Peyer's patch (tissue), 4 donors: ENCODE measurements at regions not wholly inside any gene's neighbourhood (a gene's known extent, or its start where the extent isn't known, plus 50 kb on each side); places are given as distances from the start of the nearest gene placed in this dataset.

Source experiments
- DNase-seq, 3 donors: peaks; one replicate each; pipeline ENCODE4 v3.0.0-alpha.2; 2017 to 2019
- H3K27ac ChIP-seq, 4 donors: fragments of 200-600 bp; sonication (generic); one replicate each; pipeline ENCODE4 v1.5.1; 2016 to 2019
- H3K27me3 ChIP-seq, 2 donors: fragments of 200-600 bp; sonication (generic); one replicate each; pipeline ENCODE4 v1.5.1; 2019
- H3K36me3 ChIP-seq, 3 donors: fragments of 200-600 bp; sonication (generic); one replicate each; pipeline ENCODE4 v1.5.1; 2016 to 2019
- H3K4me1 ChIP-seq, 4 donors: fragments of 200-600 bp; sonication (generic); one replicate each; pipeline ENCODE4 v1.5.1; 2016 to 2019
- H3K4me3 ChIP-seq, 4 donors: fragments of 200-600 bp; sonication (generic); 1 replicate in 3 of 4; 2 replicates in 1 of 4; pipeline ENCODE4 v1.5.1; 2016 to 2019; ENCODE audit warnings: mild to moderate bottlenecking in 1 of 4
- H3K9me3 ChIP-seq, 4 donors: fragments of 200-600 bp; sonication (generic); one replicate each; pipeline ENCODE4 v1.5.1; 2016 to 2019; ENCODE audit warnings: mild to moderate bottlenecking in 1 of 4
- POLR2A ChIP-seq, 2 donors: fragments of 450-650 bp; IDR thresholded peaks; one replicate each; pipeline ENCODE4 v1.5.1; 2017; ENCODE audit warnings: antibody characterized with exemption in 2 of 2, mild to moderate bottlenecking in 2 of 2, moderate library complexity in 2 of 2
- TF ChIP-seq, protein P1 (sequence below), 6 experiments: fragments of 450-650 bp in 4 of 6; fragments of 200-600 bp in 2 of 6; sonication (generic) in 1 of 6; IDR thresholded peaks; one replicate each; pipeline ENCODE4 v1.5.1; 2017 to 2019; ENCODE audit warnings: antibody characterized with exemption in 6 of 6, mild to moderate bottlenecking in 3 of 6, moderate library complexity in 1 of 6

GRCh38 chr13:88246239-88246638 lies 575.1 kb downstream of the SLITRK5 start:
- H3K27ac ChIP-seq: no peak overlapping the region
- DNase-seq: no peak
- H3K36me3 ChIP-seq: no peaks in the 10 kb centered on the region
- no peaks in the 10 kb centered on the region for H3K9me3 ChIP-seq
- no peaks in the 10 kb centered on the region for H3K4me1 ChIP-seq
- H3K27me3 ChIP-seq: no peaks in the 10 kb centered on the region
- TF ChIP-seq, protein P1, sequence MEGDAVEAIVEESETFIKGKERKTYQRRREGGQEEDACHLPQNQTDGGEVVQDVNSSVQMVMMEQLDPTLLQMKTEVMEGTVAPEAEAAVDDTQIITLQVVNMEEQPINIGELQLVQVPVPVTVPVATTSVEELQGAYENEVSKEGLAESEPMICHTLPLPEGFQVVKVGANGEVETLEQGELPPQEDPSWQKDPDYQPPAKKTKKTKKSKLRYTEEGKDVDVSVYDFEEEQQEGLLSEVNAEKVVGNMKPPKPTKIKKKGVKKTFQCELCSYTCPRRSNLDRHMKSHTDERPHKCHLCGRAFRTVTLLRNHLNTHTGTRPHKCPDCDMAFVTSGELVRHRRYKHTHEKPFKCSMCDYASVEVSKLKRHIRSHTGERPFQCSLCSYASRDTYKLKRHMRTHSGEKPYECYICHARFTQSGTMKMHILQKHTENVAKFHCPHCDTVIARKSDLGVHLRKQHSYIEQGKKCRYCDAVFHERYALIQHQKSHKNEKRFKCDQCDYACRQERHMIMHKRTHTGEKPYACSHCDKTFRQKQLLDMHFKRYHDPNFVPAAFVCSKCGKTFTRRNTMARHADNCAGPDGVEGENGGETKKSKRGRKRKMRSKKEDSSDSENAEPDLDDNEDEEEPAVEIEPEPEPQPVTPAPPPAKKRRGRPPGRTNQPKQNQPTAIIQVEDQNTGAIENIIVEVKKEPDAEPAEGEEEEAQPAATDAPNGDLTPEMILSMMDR (IDR thresholded peaks at IDR 0.05): no peak
- no peak for TF ChIP-seq POLR2A (IDR thresholded peaks at IDR 0.05)
- H3K4me3 ChIP-seq: no peak overlapping the region

DNA sequence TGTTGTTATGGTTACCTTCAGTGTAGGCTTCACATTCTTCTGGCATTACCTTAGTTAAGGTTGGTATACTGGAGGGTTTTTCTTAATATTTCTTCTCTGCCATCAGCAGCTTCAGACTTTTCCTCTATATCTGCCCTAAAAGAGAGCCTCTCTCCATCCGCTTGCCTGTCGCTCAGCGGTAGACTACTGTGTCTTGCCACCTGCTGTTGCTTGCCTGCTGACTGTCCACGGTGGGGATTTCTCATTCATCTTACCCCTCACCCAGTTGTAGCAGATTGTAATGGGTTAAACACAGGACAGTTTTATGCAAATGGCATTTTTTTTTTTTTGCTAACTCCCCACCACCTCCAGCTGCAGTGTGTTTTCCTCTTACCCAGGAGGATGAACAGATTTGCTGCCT lies 577.2 kb downstream of the SLITRK5 start:
- no peak overlapping the region for H3K27ac ChIP-seq
- no peak for TF ChIP-seq POLR2A (IDR thresholded peaks at IDR 0.05)
- TF ChIP-seq, protein P1 (IDR thresholded peaks at IDR 0.05): no peak
- no peaks in the 10 kb centered on the region for H3K36me3 ChIP-seq
- DNase-seq: no peak
- no peak overlapping the region for H3K4me3 ChIP-seq
- H3K27me3 ChIP-seq: no peaks in the 10 kb centered on the region
- H3K4me1 ChIP-seq: no peaks in the 10 kb centered on the region
- H3K9me3 ChIP-seq: no peaks in the 10 kb centered on the region

GRCh38 chr13:88257706-88258105 lies 586.5 kb downstream of the SLITRK5 start:
- H3K36me3 ChIP-seq: no peaks in the 10 kb centered on the region
- TF ChIP-seq, protein P1 (IDR thresholded peaks at IDR 0.05): no peak
- TF ChIP-seq POLR2A (IDR thresholded peaks at IDR 0.05): no peak
- no peaks in the 10 kb centered on the region for H3K4me1 ChIP-seq
- H3K27ac ChIP-seq: no peak overlapping the region
- DNase-seq: no peak
- no peaks in the 10 kb centered on the region for H3K27me3 ChIP-seq
- no peaks in the 10 kb centered on the region for H3K9me3 ChIP-seq
- H3K4me3 ChIP-seq: no peak overlapping the region

- no peaks in the 10 kb centered on the region for H3K27me3 ChIP-seq
- H3K9me3 ChIP-seq: no peaks in the 10 kb centered on the region
- no peak for DNase-seq
- H3K4me3 ChIP-seq: no peak overlapping the region
- no peaks in the 10 kb centered on the region for H3K36me3 ChIP-seq
- TF ChIP-seq, protein P1 (IDR thresholded peaks at IDR 0.05): no peak
- no peak for TF ChIP-seq POLR2A (IDR thresholded peaks at IDR 0.05)
- H3K4me1 ChIP-seq: no peaks in the 10 kb centered on the region
- no peak overlapping the region for H3K27ac ChIP-seq
These were observed 592.6 kb downstream of the SLITRK5 start for GRCh38 chr13:88263808-88264207.

GRCh38 chr13:88281841-88282240 lies 610.7 kb downstream of the SLITRK5 start:
- Histone ChIP-seq H3K27ac (no peak overlapping the region), H3K4me1 (no peaks in the 10 kb centered on the region), H3K4me3 (no peak overlapping the region), H3K9me3 (no peaks in the 10 kb centered on the region), H3K27me3 (no peaks in the 10 kb centered on the region), H3K36me3 (no peaks in the 10 kb centered on the region)
- TF ChIP-seq, protein P1 (IDR thresholded peaks at IDR 0.05): no peak
- no peak for TF ChIP-seq POLR2A (IDR thresholded peaks at IDR 0.05)
- no peak for DNase-seq

DNA sequence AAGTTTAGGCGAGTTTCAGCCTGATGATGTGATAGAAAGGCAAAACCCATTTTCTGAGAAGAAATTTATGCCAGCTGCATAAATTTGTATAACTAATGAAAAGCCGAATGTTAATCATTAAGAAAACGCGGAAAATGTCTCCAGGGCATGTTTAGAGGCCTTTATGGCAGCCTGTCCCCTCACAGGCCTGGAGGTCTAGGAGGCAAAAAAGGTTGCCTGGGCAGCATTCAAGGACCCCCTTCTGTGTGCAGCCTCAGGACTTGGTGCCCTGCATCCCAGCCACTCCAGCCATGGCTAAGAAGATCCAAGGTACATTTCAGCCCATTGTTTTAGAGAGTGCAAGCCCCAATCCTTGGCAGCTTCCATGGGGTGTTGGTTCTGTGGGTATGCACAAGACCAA lies 614.2 kb downstream of the SLITRK5 start:
- Histone ChIP-seq H3K27me3 (no peaks in the 10 kb centered on the region), H3K9me3 (no peaks in the 10 kb centered on the region), H3K4me1 (no peaks in the 10 kb centered on the region), H3K36me3 (no peaks in the 10 kb centered on the region), H3K27ac (no peak overlapping the region), H3K4me3 (no peak overlapping the region)
- TF ChIP-seq, protein P1 (IDR thresholded peaks at IDR 0.05): no peak
- TF ChIP-seq POLR2A (IDR thresholded peaks at IDR 0.05): no peak
- no peak for DNase-seq
